ENCODE measurements at regions not wholly inside any gene's neighbourhood (a gene's known extent, or its start where the extent isn't known, plus 50 kb on each side); places are given as distances from the start of the nearest gene placed in this dataset.
"Not testable (repeated sequence)": the region's sequence is repeated elsewhere in the genome, so short reads cannot be mapped to it uniquely, and the experiment has no call there.

DNA sequence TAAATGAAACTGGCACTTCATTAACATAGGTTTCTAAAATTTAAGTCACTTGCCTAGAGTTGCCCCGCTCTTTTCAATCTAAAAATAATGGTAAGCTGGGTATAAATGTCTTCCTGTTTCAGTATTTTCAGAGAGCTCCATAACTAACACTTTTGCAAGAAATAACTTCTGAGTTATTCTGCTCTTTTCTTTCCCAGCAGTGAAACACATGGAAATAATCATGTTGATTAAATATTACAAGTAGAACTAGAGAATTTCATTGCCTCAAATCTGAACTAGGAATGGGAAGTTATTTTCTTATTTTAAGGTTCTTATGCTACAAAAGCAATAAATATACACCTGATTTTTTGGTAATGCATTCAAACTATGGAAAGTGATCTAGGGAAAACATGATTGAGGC is 257.4 kb downstream of the IKZF2 start:
- DNase-seq (ENCODE audit: low read depth, low spot score) = no peak
- POLR2A ChIA-PET = no interaction called here
- CTCF ChIA-PET = interaction anchor here (0.9 to 4.2 kb wide), 4 partner anchors 8 to 209 kb away, joined by 3 to 41 read pairs (median 4); no protein-coding TSS in a partner anchor
- no peak for TF ChIP-seq CTCF (IDR thresholded peaks at IDR 0.05; ENCODE audit: insufficient read depth, low read length, missing control alignments)
- no peak overlapping the region for H3K4me3 ChIP-seq (ENCODE audit: low read depth, low read length)

GRCh38 chr2:212893216-212893615 is 258.2 kb downstream of the IKZF2 start:
- no peak for TF ChIP-seq CTCF (IDR thresholded peaks at IDR 0.05; ENCODE audit: insufficient read depth, low read length, missing control alignments)
- ChIA-PET POLR2A (no interaction called here), CTCF (interaction anchor here (0.9 to 4.2 kb wide), 13 partner anchors 19 to 296 kb away, joined by 3 to 41 read pairs (median 4); no protein-coding TSS in a partner anchor)
- H3K4me3 ChIP-seq (ENCODE audit: low read depth, low read length) = no peak overlapping the region
- DNase-seq (ENCODE audit: low read depth, low spot score) = no peak

- CTCF ChIA-PET = interaction anchor here (0.5 to 4.2 kb wide), 30 partner anchors 9 to 1510 kb away, joined by 3 to 41 read pairs (median 4); partner anchors contain the start of gene IKZF2
- no peak overlapping the region for H3K4me3 ChIP-seq (ENCODE audit: low read depth, low read length)
- DNase-seq (ENCODE audit: low read depth, low spot score) = no peak
- peak; percentile 28 for TF ChIP-seq CTCF (IDR thresholded peaks at IDR 0.05; ENCODE audit: insufficient read depth, low read length, missing control alignments)
- POLR2A ChIA-PET = no interaction called here
Observed at GRCh38 chr2:212892193-212892592, 259.2 kb downstream of the IKZF2 start.

GRCh38 chr2:212891580-212891979 is 259.8 kb downstream of the IKZF2 start:
- no peak overlapping the region for H3K4me3 ChIP-seq (ENCODE audit: low read depth, low read length)
- ChIA-PET POLR2A (no interaction called here), CTCF (interaction anchor here (0.5 to 4.2 kb wide), 25 partner anchors 9 to 1511 kb away, joined by 3 to 41 read pairs (median 4); partner anchors contain the start of gene IKZF2)
- no peak for TF ChIP-seq CTCF (IDR thresholded peaks at IDR 0.05; ENCODE audit: insufficient read depth, low read length, missing control alignments)
- no peak for DNase-seq (ENCODE audit: low read depth, low spot score)

GRCh38 chr2:212882626-212883025 is 268.8 kb downstream of the IKZF2 start:
- no peak overlapping the region for H3K4me3 ChIP-seq (ENCODE audit: low read depth, low read length)
- TF ChIP-seq CTCF (IDR thresholded peaks at IDR 0.05; ENCODE audit: insufficient read depth, low read length, missing control alignments) = no peak
- no peak for DNase-seq (ENCODE audit: low read depth, low spot score)
- ChIA-PET POLR2A (interaction anchor here (0.7 kb wide), 1 partner anchor 57 kb away, joined by 3 read pairs; no protein-coding TSS in a partner anchor), CTCF (interaction anchor here (2.2 kb wide), 1 partner anchor 9 kb away, joined by 9 read pairs; no protein-coding TSS in a partner anchor)

DNA sequence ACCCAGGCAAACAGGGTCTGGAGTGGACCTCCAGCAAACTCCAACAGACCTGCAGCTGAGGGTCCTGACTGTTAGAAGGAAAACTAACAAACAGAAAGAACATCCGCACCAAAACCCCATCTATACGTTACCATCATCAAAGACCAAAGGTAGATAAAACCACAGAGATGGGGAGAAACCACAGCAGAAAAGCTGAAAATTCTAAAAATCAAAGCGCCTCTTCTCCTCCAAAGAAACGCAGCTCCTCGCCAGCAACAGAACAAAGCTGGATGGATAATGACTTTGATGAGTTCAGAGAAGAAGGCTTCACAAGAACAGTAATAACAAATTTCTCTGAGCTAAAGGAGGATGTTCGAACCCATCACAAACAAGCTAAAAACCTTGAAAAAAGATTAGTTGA is 274.9 kb downstream of the IKZF2 start:
- H3K4me3 ChIP-seq (ENCODE audit: low read depth, low read length); DNase-seq (ENCODE audit: low read depth, low spot score): not testable (repeated sequence)
- CTCF ChIA-PET = interaction anchor here (1.5 kb wide), 1 partner anchor 15 kb away, joined by 3 read pairs; no protein-coding TSS in a partner anchor
- POLR2A ChIA-PET = interaction anchor here (0.6 kb wide), 1 partner anchor 191 kb away, joined by 3 read pairs; no protein-coding TSS in a partner anchor

- ChIA-PET POLR2A (interaction anchor here (0.6 kb wide), 1 partner anchor 192 kb away, joined by 3 read pairs; no protein-coding TSS in a partner anchor), CTCF (interaction anchor here (1.5 kb wide), 1 partner anchor 16 kb away, joined by 3 read pairs; no protein-coding TSS in a partner anchor)
- DNase-seq (ENCODE audit: low read depth, low spot score); H3K4me3 ChIP-seq (ENCODE audit: low read depth, low read length): not testable (repeated sequence)
Observed at GRCh38 chr2:212875950-212876349, 275.5 kb downstream of the IKZF2 start.

Measured in AG04449 (cell line).